Muscle of arm (tissue), 1 donor: ENCODE measurements at regions not wholly inside any gene's neighbourhood (a gene's known extent, or its start where the extent isn't known, plus 50 kb on each side); places are given as distances from the start of the nearest gene placed in this dataset.

Experiments
- DNase-seq: peaks from one replicate; pipeline ENCODE4 v3.0.0-alpha.2; 2013

- DNase-seq = no peak
Observed at GRCh38 chr5:53416144-53416738, 64.2 kb upstream of the FST start.

- DNase-seq = no peak
Observed at GRCh38 chr5:53418409-53418808, 62.0 kb upstream of the FST start.

DNA sequence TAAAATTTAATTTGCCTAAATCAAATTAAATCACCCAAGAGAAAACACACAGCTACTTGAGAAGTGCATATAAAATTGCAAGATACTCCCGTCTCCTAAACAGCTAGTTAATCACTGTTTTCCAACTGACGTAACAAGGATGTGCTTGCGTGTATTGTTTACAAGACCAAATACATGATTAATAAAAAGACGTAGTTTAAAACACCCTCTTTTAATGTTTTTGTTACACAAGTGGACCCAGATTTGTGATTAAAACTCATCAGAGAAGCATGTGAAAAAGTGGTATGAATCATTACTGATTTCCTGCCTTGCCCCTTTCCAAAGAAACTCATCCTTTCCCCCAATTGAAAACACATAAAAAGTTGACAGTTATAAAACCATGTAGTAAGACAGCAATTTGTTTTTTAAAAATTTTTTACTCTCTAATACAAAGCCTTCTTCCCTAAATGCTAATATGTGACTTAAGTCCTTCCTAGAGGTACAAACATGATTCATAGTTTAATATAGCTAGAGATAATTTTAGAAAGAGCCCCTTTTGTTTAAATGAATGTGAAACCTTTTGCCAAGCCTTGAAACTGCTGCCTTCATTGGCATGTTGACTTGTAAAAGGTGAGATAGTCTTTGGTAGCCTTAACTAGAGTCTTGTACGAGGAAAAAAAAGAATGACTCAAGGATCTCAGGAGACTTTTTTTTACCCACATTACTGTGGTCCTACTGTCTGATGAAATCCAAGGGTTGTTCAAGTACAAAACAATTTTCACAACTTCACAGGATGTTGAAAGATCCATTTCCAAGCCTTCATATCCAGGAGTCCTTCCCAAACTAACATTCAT, 61.4 kb upstream of the FST start:
- no peak for DNase-seq

DNA sequence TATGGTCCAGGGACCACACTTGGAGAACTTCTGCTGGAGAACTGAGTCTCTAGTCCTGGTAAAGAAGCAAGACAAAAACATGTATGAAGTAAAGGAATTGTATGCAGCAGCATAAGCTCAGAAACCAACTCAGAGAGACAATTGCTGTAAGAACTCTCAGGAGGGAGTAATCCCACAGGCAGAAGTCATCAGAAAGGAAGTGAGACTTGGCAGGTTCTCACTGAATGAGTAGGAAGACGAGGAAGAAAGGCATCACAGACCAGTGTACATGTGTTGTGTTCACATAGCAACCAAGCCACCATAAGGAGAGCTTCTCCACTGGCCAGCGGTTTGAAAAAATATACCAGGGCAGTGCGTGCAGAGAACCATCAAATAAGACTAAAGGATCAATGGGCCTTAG, 57.9 kb upstream of the FST start:
- DNase-seq = no peak

DNA sequence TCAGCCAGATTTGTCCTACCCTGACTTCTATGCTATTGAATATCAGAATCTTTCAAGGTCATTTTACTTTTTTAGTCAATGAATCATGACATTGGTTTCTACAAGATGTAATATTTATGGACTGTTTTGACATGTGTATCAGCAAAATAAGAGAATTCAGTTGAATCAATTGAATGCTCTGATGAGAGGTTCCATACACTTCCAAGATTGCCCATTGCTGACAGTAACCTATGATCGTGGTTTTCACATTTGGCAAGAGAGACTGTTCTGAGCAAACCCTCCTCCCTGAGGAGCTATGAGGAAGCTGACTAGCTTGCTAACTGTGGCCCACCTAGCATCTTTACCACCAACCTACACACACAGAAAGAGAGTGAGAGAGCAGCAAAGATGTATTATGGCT, 56.7 kb upstream of the FST start:
- no peak for DNase-seq

GRCh38 chr5:53424686-53425615, 55.5 kb upstream of the FST start:
- DNase-seq = no peak

DNA sequence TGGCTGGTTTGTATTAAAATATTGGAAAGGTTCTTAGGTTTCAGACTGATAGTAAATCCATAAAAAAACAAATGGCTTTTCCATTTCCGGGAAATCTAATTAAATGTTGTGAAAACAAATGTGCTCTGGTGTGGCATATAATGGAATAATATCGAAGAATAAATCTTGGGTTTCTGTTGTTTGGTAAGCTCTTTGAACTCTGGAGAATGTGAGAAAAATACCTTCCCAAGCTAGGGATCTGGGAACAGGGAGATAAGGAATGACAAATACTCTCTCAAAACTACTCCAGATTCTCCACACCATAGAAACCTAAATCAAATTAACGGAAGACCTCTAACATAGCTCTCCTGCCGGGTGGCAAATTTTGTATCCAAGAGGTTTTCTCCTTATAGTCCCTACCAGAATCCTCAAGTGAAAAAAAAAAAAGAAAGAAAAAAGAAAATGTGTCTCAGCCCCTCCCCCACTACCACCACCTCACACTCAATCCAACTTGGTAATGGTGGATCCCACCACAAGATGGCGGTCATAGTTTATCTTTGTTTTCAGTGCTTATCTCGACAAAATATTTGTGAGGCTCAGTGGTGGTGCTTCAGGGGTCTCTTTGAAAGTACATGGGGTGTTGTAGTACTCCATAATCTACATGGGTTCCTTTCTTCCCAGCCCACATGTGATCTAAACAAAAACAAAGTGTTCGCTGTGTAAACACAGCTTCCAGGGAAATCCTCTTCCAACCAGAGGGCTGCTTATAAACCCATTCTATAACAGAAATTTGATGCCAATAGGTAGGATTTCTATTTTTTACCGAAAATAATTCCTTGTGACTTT, 54.5 kb upstream of the FST start:
- DNase-seq = peak; percentile 41

DNA sequence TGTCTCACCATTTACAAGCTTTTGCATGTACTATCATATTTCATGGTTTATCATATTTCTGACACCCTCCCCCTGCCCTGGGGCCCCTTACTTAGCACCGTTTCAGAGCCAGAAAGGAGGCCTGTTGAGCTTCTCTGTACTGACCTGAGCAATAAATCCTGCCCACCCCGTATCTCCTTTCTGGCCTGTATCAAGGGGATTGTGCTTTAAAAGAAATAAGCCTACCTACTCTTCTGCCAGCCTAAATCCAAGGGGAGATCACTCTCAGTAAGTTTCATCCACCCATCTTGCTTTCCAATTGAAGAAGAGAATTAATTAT, 54.0 kb upstream of the FST start:
- no peak for DNase-seq

- no peak for DNase-seq
Observed at GRCh38 chr5:53426878-53427277, 53.6 kb upstream of the FST start.

GRCh38 chr5:53427965-53428364, 52.5 kb upstream of the FST start:
- DNase-seq = no peak

DNA sequence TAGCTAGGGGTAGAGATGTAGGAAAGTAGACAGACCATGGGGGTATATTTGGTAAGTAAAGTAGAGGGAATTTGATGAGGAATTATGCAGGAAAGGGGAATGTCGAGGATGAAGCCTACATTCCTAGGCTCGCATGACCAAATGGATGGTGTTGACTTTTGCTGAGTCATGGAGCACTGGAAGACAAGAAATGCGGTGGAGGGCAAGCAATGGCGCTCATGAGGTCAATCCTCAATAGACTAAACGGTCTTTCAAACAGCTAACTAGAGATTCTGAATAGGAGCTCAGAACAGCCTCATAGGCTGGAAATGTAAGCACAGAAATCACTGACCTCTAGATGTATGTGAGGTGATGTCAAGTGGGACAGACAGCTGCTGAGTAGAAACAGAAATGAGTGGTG, 50.7 kb upstream of the FST start:
- DNase-seq = no peak

- no peak for DNase-seq
Observed at GRCh38 chr5:53430618-53431252, 49.7 kb upstream of the FST start.
